SK-N-MC (cell line): ENCODE measurements at regions not wholly inside any gene's neighbourhood (a gene's known extent, or its start where the extent isn't known, plus 50 kb on each side); places are given as distances from the start of the nearest gene placed in this dataset.
"Not testable (repeated sequence)": the region's sequence is repeated elsewhere in the genome, so short reads cannot be mapped to it uniquely, and the experiment has no call there.

Source experiments
- DNase-seq: peaks from one replicate; pipeline ENCODE4 v3.0.0-alpha.2; 2011; ENCODE audit warnings: low read depth, low spot score
- H3K27ac ChIP-seq: fragments of 200-600 bp; sonication (generic); 2 replicates; pipeline ENCODE4 v1.5.1; 2016; ENCODE audit warnings: mixed run types
- H3K36me3 ChIP-seq: fragments of 200-600 bp; sonication (generic); 2 replicates; pipeline ENCODE4 v1.6.1; 2017; ENCODE audit warnings: antibody characterized with exemption, low read length, mixed read lengths; ENCODE audit not compliant: insufficient read depth
- H3K4me3 ChIP-seq: fragments of 200-600 bp; sonication (generic); 2 replicates; pipeline ENCODE4 v1.5.1; 2016
- H3K9ac ChIP-seq: fragments of 200-600 bp; sonication (generic); 2 replicates; pipeline ENCODE4 v1.8.0; 2017; ENCODE audit warnings: mixed run types, mixed read lengths; ENCODE audit not compliant: insufficient read length
- H3K9me3 ChIP-seq: fragments of 200-600 bp; sonication (generic); 2 replicates; pipeline ENCODE4 v1.6.1; 2017; ENCODE audit warnings: low read depth, mild to moderate bottlenecking, antibody characterized with exemption, low read length, moderate library complexity, mixed read lengths

DNA sequence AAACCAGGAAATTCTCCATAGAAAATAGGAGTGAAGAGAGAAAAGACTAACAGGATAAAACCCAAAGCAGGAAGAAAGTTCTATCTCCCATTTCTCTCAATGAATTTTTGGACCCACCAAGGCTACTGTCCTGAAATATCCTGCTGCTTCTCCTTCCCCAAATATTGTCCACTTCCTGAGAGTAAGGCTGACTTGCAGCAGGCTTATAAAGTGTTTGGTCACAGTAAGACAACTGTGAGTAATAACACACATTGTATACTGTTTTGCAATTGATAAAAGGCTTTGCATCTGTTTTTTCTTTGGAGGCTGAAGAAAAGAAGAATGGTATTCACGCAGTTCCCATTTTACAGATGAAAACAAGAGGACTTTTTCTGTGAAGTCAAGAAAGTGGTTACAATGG, 52.8 kb downstream of the FOXD4L6 start:
- H3K9ac ChIP-seq, H3K4me3 ChIP-seq, H3K36me3 ChIP-seq, H3K27ac ChIP-seq, H3K9me3 ChIP-seq, DNase-seq: not testable (repeated sequence)

DNA sequence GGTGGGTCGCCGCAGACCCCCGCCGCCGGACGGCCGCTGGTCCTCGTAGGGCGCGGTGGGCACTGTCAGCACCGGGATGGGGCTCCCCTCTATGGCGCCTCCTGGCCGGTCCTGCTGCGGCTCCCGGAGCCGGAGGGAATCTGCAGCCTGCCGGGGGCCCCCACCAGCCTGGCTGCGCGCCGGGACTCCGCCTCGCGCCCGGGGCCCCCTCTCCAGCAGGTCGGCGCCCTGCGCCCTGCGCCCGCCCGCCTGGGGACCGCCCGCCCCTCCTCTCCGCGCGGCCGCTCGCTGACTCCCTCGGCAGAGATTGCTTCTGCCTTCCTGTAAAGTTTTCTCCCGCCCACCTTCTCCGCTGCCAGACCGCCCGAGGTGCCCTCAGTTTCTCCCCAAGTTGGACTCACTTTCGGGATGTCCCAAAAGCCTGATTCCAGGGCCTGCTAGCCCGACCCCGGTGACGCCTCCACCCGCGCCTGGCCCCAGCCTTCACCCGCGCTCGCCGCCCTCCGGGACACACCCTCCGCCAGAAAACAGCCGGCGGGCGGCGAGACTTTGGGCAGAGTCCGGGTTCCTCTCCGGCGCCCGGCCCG, 54.0 kb downstream of the FOXD4L6 start:
- H3K36me3 ChIP-seq, H3K9ac ChIP-seq, H3K27ac ChIP-seq, H3K9me3 ChIP-seq, DNase-seq: not testable (repeated sequence)
- peak overlapping the region; percentile 62 for H3K4me3 ChIP-seq

DNA sequence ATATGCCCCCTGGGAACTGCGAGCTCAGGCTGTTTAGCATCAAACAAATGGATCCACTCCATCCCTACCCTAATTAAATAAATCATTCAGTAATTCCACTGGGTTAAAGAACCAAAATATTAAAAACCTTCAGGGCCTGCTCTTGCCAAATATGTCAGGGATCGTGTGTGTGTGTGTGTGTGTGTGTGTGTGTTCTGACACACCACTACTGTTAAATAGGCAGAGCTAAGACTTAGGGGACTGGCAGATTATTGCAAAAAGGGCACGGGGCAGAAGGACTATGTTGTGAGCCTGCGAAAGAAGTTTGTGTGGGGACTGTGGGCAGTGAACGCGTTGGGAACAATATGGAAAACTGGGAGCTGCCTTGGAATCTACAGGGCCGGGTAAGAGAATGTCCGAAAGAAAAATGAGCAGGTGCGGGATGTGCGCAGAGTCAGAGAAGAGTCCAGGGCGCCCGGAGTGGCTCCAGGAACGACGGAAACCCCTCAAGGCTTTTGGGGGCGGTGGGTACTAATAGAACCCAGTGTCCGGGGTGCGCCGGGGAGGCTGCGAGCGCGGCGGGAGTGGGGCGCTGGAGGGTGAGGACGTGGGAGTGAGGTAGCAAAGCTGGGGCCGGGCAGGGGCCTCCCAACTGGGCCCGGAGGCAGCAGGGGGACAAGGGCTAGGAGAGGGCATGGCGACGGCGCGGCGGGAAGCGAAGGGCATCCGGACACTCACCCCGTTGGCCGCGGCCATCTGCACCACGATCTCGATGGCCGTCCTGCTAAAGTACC, 54.8 kb downstream of the FOXD4L6 start:
- not testable (repeated sequence) for H3K9ac ChIP-seq, H3K9me3 ChIP-seq, H3K36me3 ChIP-seq, DNase-seq, H3K27ac ChIP-seq, H3K4me3 ChIP-seq

DNA sequence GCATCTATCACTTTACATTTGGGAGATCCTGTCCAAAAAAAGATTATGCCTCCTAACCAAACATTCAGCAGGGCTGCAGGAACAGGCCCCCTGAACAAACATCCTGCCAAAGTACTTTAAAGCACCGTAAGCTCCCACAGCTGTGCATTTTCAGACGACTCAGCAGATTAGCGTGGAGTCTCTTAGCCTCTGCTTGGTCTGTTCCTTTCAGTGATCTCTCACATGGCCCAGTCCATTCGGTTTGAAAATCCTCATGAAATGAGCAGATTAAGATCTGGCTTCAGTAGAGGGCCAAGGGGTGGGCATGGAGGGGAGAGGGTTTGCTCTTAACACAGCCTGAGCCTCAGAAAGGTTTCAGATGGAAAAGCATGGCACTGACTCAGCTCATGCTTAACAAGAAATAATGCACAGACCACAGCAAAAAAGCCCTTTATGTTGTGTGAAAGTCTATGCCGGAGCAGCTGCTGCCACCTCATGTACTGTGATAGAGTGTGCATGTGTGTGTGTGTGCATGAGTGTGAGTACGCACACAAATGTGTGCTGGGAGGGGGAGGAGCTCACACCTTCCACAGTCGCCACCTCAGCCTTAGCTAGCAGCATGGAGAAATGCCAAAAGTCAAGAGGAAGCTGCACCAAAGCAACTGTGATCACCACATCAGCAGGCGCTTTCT, 64.2 kb downstream of the FOXD4L6 start:
- H3K9ac ChIP-seq, H3K4me3 ChIP-seq, H3K36me3 ChIP-seq, H3K27ac ChIP-seq, H3K9me3 ChIP-seq, DNase-seq: not testable (repeated sequence)

DNA sequence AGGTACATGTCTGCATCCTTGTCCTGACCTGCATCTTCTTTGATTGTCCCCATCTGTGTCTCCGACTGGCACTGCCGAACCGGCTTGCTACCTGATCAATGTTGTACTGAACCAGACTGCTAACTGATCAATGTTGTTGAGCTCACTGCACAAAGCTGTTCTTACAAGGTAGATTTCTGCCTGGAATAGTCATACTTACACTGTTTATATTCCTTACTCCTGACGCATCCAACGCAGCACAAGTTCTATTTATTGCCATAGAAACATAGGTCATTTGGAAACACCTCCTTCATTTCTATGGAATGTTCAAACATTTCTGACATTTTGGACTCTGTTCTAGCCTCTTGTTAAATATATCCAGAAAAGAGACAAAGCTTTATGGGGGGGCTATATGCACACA, 65.2 kb downstream of the FOXD4L6 start:
- H3K27ac ChIP-seq, H3K36me3 ChIP-seq, DNase-seq, H3K4me3 ChIP-seq, H3K9me3 ChIP-seq, H3K9ac ChIP-seq: not testable (repeated sequence)

DNA sequence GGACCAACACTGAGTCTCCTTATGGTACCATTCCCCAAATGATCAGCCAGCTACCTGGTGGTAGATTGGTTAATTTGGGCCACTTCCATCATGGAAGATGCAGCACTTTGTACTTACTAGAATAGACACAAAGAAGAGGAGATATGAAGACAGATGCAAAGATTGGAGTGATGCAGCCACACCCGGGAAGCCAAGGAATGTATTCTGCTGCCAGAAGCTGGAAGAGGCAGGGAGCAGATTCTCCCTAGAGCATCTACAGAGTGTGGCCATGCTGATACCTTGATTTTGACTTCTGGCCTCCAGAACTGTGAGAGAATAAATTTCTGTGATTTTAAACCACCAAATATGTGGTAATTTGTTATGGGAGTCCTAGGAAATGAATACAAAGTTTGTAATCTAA, 68.9 kb downstream of the FOXD4L6 start:
- not testable (repeated sequence) for H3K9ac ChIP-seq, H3K9me3 ChIP-seq, H3K4me3 ChIP-seq, H3K36me3 ChIP-seq, H3K27ac ChIP-seq, DNase-seq

DNA sequence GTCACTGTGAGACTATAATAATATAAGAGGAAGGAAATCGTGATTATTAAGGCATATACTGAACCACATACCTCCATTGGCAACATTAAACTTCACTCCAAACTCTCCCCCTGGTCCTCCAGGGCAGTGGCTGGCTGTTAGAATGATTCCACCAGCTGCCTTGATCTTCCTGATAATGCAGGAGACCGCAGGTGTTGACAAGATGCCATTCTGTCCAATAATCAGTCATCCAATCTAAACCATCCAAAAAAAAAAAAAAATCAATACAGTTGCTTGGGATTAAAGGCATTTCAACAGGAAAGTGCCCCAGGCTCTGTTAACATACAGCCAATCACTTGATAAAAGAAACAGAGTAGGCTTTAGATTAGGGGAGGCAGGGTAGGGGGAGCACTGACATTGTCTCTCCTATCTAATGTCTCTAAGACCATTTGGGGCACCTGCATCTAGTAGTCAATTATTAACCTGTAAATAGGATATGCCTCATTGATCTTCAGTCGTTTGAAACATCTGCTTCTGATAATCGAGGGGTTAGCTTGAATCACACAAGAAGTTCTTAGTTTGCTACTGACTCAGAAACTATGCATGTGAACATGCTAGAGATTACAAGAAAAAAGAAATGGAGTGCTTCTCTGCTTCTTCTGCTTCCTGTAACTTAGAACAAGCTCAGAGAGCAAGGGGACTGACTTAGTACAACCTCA, 74.7 kb downstream of the FOXD4L6 start:
- not testable (repeated sequence) for H3K9me3 ChIP-seq, DNase-seq, H3K27ac ChIP-seq, H3K4me3 ChIP-seq, H3K36me3 ChIP-seq, H3K9ac ChIP-seq

DNA sequence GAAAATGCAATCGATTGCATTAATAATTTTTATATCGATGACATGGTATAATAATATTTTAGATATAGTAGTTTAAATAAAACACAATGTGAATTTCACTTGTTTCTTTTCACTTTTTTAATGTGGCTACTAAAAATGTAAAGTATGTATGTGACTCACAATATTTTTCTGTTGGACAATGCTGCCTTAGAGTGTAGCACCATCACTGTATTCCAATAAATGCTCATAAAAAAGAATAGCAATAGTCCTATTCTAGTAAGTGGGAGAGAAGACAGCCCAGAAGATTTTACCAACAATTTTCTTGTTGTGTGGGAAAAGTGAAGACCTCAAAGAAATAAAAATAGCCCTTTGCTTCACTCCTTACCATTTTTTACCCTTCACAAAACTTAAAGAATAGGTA, 79.8 kb downstream of the FOXD4L6 start:
- H3K36me3 ChIP-seq, H3K9me3 ChIP-seq, H3K4me3 ChIP-seq, H3K9ac ChIP-seq, DNase-seq, H3K27ac ChIP-seq: not testable (repeated sequence)

DNA sequence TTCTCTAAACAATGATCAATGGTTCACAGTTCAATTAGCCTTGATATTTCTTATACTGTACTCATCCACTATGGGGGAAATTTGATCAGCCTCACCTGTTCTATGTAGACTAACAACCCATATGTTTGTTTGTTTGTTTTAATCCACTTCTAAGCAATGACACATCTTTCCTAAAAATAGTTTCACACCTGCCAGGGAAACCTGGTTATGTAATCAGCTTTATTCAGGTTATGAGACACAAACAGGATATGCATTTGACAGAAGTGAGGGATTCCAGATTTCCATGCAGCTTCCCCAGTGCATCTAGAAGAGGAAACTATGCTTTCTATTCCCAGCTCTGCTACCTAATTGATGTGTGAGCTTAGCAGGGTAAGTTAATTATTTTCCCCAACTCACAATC, 80.7 kb downstream of the FOXD4L6 start:
- not testable (repeated sequence) for DNase-seq, H3K4me3 ChIP-seq, H3K27ac ChIP-seq, H3K9me3 ChIP-seq, H3K36me3 ChIP-seq, H3K9ac ChIP-seq

DNA sequence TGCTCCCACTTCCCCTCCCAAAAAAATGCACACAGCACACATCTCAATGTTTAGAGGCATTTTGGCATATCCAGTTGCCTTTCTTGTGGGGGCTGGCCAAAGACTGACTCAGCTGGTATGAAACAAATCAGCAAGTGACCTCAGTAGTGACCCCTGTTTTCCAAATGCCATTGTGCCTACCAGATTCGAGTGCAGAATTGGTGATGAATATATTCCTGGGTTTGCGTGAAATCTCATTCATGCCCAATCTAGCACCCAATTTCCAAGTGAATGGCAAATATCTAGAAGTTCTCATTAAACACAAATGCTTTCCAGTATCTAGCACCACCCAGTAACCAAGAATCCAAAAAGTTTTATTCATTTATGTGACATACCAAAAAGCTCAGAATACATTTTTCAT, 83.6 kb downstream of the FOXD4L6 start:
- not testable (repeated sequence) for H3K9me3 ChIP-seq, DNase-seq, H3K36me3 ChIP-seq, H3K27ac ChIP-seq, H3K4me3 ChIP-seq, H3K9ac ChIP-seq

DNA sequence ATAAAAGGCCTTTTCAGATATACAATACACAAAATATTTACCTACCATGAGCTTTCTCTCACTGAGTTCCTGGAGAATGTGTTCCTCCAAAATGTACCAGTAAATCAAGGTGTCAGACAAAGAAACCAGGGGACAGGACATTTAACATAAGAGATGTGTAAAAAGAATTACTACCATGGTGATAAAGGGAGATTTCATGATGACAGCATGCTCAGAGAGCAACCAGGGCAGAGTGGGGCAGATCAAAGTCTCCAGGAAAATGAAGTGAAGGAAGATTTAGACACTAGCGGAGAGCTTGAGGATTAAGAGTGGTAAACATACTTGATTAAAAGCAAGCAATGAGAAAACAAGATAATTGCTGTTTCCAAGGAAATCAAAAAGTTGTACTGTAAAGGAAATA, 85.0 kb downstream of the FOXD4L6 start:
- H3K27ac ChIP-seq, H3K9me3 ChIP-seq, H3K4me3 ChIP-seq, DNase-seq, H3K36me3 ChIP-seq, H3K9ac ChIP-seq: not testable (repeated sequence)

DNA sequence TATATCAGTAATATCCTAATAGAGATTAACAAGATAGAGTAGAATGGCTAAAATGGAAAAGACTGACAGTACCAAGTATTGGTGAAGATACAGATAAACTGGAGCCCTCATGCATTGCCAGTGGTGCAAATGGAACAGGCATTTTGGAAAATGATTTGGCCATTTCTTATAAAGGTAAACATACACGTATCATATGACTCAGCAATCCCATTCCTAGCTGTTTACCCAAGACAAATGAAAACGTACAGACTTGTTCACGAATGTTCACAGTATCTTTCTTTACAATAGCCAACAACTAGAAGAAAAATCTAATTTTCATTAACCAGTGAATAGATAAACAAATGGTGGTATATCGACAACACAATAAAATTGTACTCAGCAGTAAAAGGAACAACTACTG, 86.4 kb downstream of the FOXD4L6 start:
- not testable (repeated sequence) for H3K4me3 ChIP-seq, H3K36me3 ChIP-seq, H3K9me3 ChIP-seq, H3K27ac ChIP-seq, DNase-seq, H3K9ac ChIP-seq

DNA sequence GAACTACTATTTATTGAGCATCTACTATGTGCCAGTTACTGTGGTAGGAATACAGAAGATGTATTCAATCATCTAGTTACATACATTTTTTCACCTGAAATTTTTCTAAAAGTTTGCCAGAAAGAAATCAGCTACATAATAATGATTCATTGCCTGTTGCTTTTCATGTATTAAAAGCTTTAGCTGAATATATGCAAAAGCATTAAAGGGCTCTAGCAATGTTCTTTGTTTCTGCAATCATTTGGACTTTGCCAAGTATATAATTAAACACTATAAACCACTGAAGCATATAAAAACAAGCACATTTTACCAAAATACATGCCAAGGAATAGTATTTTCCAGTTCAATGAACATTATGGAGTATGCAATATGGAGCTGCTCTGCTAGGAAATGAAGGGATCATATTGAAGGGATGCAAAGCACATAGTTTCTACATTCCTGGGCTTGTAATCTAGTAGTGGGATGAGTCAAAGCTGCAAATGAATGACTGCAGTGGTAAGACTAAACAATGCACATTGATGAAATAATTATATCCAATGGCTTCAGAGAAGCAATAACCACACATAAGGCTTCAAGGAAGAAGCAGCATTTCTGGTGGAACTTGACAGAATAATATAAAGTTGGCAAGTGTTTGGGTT, 87.7 kb downstream of the FOXD4L6 start:
- not testable (repeated sequence) for H3K4me3 ChIP-seq, H3K9ac ChIP-seq, H3K9me3 ChIP-seq, H3K36me3 ChIP-seq, H3K27ac ChIP-seq, DNase-seq

DNA sequence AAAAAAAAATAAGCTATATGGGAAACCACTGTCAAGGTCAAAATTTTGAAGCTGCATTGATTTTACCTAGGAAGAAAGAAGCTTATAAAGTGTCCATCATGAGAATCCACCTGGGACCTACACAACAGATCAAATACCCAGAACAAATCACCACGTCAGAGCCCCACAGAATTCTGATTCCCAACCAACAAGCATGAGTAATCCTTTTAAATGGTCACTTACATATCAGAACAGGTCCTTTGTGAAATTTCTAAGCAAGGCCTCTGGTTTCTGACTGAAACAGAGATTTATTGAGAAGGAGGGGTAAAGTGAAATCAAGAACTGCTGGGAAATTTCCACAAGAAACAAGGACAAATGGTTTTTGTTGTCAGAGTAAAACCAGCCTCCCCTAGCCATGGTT, 93.2 kb downstream of the FOXD4L6 start:
- H3K27ac ChIP-seq, H3K36me3 ChIP-seq, H3K9me3 ChIP-seq, H3K9ac ChIP-seq, DNase-seq, H3K4me3 ChIP-seq: not testable (repeated sequence)
